Thoracic aorta (tissue), 2 donors: ENCODE measurements at regions not wholly inside any gene's neighbourhood (a gene's known extent, or its start where the extent isn't known, plus 50 kb on each side); places are given as distances from the start of the nearest gene placed in this dataset.

ENCODE experiments used
- ATAC-seq: fragments of 150-250 bp; one replicate; pipeline ENCODE4 v1.8.0; 2017; ENCODE audit warnings: low read depth; ENCODE audit not compliant: insufficient number of reproducible peaks, low FRiP score
- DNase-seq: peaks from one replicate; pipeline ENCODE4 v3.0.0-alpha.2; 2020; ENCODE audit warnings: low spot score
- H3K27ac ChIP-seq, 2 donors: fragments of 200-600 bp; sonication (generic); 1 replicate in 1 of 2; 2 replicates in 1 of 2; pipeline ENCODE4 v1.5.1; 2016; ENCODE audit warnings: mild to moderate bottlenecking in 2 of 2, moderate library complexity in 2 of 2
- H3K27me3 ChIP-seq: fragments of 200-600 bp; sonication (generic); replicated peaks from 2 replicates; pipeline ENCODE4 v1.6.0; 2016; ENCODE audit warnings: mild to moderate bottlenecking; ENCODE audit not compliant: insufficient read depth
- H3K36me3 ChIP-seq: fragments of 200-600 bp; sonication (generic); one replicate; pipeline ENCODE4 v1.5.1; 2016
- H3K4me1 ChIP-seq, 2 donors: fragments of 200-600 bp; sonication (generic); 1 replicate in 1 of 2; 2 replicates in 1 of 2; pipeline versions ENCODE4 v1.5.1 to v1.6.0; 2016; ENCODE audit warnings: low read depth in 2 of 2, mild to moderate bottlenecking in 1 of 2; ENCODE audit not compliant: control insufficient read depth in 1 of 2
- H3K4me3 ChIP-seq: fragments of 200-600 bp; sonication (generic); 2 replicates; pipeline ENCODE4 v1.5.1; 2016; ENCODE audit warnings: mild to moderate bottlenecking
- H3K9me3 ChIP-seq: fragments of 200-600 bp; sonication (generic); 2 replicates; pipeline ENCODE4 v1.5.1; 2016
- CTCF ChIP-seq: fragments of 200-600 bp; sonication (generic); IDR thresholded peaks from one replicate; pipeline ENCODE4 v1.5.1; 2019; ENCODE audit warnings: antibody characterized with exemption

DNA sequence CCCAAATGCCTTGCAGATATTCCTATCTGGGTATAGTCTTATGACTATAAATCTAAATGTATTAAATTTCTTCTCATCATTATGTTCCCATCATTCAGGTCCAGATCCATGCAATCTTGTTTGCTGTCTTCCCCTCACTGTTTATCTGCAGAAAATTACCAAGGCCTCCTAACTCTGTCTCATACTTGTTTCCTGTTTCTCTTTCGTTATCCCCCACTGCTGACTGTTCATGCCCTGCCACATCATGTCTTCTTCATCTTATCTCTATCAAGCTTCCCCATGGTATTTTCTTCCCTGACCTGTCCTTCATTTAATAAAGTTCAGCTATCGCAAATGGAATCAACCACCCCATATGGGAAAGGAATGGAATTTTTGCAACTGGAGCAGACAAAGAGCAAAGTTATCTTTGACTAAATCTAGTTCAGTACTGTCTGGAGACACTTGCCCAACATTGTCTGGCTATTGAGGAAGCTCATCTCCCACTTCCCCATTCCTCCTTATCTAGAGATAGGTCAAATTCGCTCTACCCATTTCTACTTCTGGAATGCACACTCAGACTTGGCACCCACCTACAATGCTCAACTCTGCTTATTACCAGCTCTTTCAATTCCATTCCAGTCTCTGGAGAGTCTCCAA is 1358.1 kb downstream of the EFNB2 start:
- H3K27ac ChIP-seq = no peak overlapping the region
- TF ChIP-seq CTCF = no peak
- no peak for ATAC-seq
- no peaks in the 10 kb centered on the region for H3K27me3 ChIP-seq
- H3K36me3 ChIP-seq = no peaks in the 10 kb centered on the region
- H3K4me1 ChIP-seq = no peaks in the 10 kb centered on the region
- no peaks in the 10 kb centered on the region for H3K9me3 ChIP-seq
- no peak overlapping the region for H3K4me3 ChIP-seq
- DNase-seq = no peak

GRCh38 chr13:105170438-105170837 is 1365.0 kb downstream of the EFNB2 start:
- H3K36me3 ChIP-seq = no peaks in the 10 kb centered on the region
- DNase-seq (no peak), ATAC-seq (no peak)
- no peak overlapping the region for H3K4me3 ChIP-seq
- no peaks in the 10 kb centered on the region for H3K4me1 ChIP-seq
- H3K27ac ChIP-seq = no peak overlapping the region
- H3K27me3 ChIP-seq = no peaks in the 10 kb centered on the region
- no peaks in the 10 kb centered on the region for H3K9me3 ChIP-seq
- TF ChIP-seq CTCF = no peak

DNA sequence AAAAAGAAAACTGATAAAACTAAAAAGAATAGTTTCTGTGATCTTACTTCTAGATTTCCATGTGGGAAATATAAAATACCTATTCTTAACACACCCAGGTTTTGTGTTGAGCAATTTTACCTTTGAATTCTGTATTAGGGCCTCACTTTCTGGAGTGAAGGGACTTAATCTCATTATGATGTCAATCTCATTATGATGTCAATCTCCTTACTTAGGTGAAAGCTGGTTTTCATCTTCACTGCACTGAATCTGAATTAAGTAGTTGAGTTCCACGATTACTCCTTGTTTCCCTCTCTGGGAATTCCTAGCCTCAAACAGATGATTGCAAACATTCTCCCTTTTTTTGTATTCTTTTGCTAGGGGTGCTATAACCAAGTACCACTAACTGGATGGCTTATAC is 1367.2 kb downstream of the EFNB2 start:
- Histone ChIP-seq H3K9me3 (no peaks in the 10 kb centered on the region), H3K4me1 (no peaks in the 10 kb centered on the region), H3K36me3 (no peaks in the 10 kb centered on the region), H3K27ac (no peak overlapping the region), H3K27me3 (no peaks in the 10 kb centered on the region), H3K4me3 (no peak overlapping the region)
- no peak for TF ChIP-seq CTCF
- ATAC-seq (no peak), DNase-seq (no peak)

- H3K4me3 ChIP-seq = no peak overlapping the region
- H3K36me3 ChIP-seq = no peaks in the 10 kb centered on the region
- H3K9me3 ChIP-seq = no peaks in the 10 kb centered on the region
- H3K27me3 ChIP-seq = no peaks in the 10 kb centered on the region
- TF ChIP-seq CTCF = no peak
- ATAC-seq (no peak), DNase-seq (no peak)
- no peak overlapping the region for H3K27ac ChIP-seq
- no peaks in the 10 kb centered on the region for H3K4me1 ChIP-seq
Measured at GRCh38 chr13:105167385-105167784, 1368.1 kb downstream of the EFNB2 start.

DNA sequence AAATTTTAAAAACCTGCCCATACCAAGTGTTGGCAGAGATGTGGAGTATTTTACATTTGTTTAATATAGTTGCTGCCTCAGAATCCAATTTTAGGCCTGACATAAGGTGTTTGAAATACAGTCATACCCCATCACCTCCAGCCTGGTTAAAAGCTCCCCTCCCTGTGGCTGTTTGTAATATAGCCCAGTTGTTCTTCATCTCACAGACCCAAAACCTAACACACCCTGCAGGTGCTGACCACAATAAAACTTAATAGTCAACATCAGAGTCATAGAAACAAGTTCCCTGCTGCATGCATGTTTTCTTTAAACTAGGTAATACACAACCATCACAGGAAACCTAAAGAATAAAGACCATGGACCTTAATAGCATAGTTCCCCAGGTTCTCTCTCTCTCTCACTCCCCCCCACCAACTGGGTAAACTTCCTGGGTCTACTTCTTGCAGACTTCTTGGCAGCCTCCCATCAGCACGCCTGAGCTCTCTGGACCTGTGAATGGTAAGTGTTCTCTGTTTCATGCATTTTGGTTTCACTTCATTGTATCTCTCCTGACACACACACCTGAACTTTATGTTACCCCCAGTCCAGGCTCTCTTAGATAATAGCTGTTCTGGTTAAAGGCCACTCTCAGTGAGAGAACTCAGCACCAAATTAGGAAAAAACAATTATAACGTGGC is 1369.9 kb downstream of the EFNB2 start:
- no peak for TF ChIP-seq CTCF
- DNase-seq (no peak), ATAC-seq (no peak)
- no peaks in the 10 kb centered on the region for H3K27me3 ChIP-seq
- no peaks in the 10 kb centered on the region for H3K9me3 ChIP-seq
- H3K36me3 ChIP-seq = no peaks in the 10 kb centered on the region
- no peak overlapping the region for H3K27ac ChIP-seq
- no peaks in the 10 kb centered on the region for H3K4me1 ChIP-seq
- H3K4me3 ChIP-seq = no peak overlapping the region
